Neural cell (in vitro differentiated cells): ENCODE measurements at regions not wholly inside any gene's neighbourhood (a gene's known extent, or its start where the extent isn't known, plus 50 kb on each side); places are given as distances from the start of the nearest gene placed in this dataset.
"Not testable (repeated sequence)": the region's sequence is repeated elsewhere in the genome, so short reads cannot be mapped to it uniquely, and the experiment has no call there.

Experiments
- CTCF ChIP-seq: fragments of 450-650 bp; IDR thresholded peaks from 2 replicates; pipeline ENCODE4 v1.5.1; 2014; ENCODE audit warnings: antibody characterized with exemption, mild to moderate bottlenecking, moderate library complexity; ENCODE audit not compliant: poor library complexity, severe bottlenecking
- EZH2 ChIP-seq: fragments of 200-600, 300-800 bp; shearing (Covaris generic), sonication (generic); IDR thresholded peaks from 2 replicates; pipeline ENCODE4 v1.6.1; 2014; ENCODE audit warnings: antibody characterized with exemption, low read length, borderline replicate concordance, mild to moderate bottlenecking; ENCODE audit not compliant: insufficient read depth, poor library complexity, severe bottlenecking
- TF ChIP-seq, protein P1 (sequence below): IDR thresholded peaks from 2 replicates; pipeline ENCODE4 v1.6.1; 2012; ENCODE audit warnings: borderline replicate concordance

DNA sequence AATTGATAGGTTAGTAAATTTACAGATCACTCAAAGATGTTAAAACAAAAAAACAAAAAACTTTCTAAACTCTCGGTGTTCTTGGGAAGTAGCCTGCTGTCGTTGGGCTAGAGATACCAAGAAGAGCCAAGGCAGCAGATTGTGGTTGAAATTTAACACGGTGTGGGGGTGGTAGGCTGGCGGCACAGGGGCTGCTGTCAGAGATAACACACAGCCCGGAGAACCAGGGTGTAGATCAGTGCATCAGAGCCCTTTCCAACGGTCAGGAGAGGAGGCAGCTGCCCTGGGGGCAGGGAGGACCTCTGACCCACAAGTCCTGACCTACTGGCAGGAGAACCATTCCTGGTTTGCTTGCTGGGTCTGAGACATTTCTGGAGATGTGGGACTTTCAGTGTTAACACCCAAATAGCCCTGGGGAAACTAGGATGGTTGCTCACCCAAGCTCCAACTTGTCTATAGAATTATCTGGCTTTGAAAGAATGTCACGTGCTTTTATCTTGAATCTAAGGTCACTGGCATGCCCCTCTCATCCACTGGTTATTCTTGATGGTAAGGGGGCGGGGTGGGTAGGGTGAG, 205.2 kb upstream of the PLGLB2 start:
- not testable (repeated sequence) for TF ChIP-seq CTCF, EZH2
- TF ChIP-seq, protein P1, sequence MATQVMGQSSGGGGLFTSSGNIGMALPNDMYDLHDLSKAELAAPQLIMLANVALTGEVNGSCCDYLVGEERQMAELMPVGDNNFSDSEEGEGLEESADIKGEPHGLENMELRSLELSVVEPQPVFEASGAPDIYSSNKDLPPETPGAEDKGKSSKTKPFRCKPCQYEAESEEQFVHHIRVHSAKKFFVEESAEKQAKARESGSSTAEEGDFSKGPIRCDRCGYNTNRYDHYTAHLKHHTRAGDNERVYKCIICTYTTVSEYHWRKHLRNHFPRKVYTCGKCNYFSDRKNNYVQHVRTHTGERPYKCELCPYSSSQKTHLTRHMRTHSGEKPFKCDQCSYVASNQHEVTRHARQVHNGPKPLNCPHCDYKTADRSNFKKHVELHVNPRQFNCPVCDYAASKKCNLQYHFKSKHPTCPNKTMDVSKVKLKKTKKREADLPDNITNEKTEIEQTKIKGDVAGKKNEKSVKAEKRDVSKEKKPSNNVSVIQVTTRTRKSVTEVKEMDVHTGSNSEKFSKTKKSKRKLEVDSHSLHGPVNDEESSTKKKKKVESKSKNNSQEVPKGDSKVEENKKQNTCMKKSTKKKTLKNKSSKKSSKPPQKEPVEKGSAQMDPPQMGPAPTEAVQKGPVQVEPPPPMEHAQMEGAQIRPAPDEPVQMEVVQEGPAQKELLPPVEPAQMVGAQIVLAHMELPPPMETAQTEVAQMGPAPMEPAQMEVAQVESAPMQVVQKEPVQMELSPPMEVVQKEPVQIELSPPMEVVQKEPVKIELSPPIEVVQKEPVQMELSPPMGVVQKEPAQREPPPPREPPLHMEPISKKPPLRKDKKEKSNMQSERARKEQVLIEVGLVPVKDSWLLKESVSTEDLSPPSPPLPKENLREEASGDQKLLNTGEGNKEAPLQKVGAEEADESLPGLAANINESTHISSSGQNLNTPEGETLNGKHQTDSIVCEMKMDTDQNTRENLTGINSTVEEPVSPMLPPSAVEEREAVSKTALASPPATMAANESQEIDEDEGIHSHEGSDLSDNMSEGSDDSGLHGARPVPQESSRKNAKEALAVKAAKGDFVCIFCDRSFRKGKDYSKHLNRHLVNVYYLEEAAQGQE = not testable (repeated sequence)
